ENCODE measurements at regions not wholly inside any gene's neighbourhood (a gene's known extent, or its start where the extent isn't known, plus 50 kb on each side); places are given as distances from the start of the nearest gene placed in this dataset.
"Not testable (repeated sequence)": the region's sequence is repeated elsewhere in the genome, so short reads cannot be mapped to it uniquely, and the experiment has no call there.

DNA sequence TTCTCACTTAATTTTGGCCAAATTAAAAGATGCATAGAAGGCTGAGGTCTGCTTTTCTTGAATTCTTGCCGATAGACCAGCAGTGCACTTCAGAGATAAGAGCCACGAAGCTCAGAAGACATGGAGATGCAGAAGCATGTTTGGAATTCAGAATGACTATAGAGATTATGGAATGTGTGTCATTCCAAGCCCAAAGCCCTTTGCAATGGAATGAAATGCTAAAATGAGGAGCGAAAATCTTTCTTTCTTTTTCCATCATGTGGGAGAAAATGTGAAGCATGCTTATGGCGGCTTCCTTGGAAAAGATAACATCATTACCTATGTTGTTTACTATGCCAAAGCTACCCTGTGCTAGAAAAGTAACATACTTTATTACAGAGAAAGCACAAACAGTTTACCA lies 257.0 kb upstream of the RNF32 start:
- no peak for DNase-seq (ENCODE audit: low spot score)
- TF ChIP-seq, protein P1, sequence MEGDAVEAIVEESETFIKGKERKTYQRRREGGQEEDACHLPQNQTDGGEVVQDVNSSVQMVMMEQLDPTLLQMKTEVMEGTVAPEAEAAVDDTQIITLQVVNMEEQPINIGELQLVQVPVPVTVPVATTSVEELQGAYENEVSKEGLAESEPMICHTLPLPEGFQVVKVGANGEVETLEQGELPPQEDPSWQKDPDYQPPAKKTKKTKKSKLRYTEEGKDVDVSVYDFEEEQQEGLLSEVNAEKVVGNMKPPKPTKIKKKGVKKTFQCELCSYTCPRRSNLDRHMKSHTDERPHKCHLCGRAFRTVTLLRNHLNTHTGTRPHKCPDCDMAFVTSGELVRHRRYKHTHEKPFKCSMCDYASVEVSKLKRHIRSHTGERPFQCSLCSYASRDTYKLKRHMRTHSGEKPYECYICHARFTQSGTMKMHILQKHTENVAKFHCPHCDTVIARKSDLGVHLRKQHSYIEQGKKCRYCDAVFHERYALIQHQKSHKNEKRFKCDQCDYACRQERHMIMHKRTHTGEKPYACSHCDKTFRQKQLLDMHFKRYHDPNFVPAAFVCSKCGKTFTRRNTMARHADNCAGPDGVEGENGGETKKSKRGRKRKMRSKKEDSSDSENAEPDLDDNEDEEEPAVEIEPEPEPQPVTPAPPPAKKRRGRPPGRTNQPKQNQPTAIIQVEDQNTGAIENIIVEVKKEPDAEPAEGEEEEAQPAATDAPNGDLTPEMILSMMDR (IDR thresholded peaks at IDR 0.05; ENCODE audit: extremely low read depth, missing control alignments) = no peak

DNA sequence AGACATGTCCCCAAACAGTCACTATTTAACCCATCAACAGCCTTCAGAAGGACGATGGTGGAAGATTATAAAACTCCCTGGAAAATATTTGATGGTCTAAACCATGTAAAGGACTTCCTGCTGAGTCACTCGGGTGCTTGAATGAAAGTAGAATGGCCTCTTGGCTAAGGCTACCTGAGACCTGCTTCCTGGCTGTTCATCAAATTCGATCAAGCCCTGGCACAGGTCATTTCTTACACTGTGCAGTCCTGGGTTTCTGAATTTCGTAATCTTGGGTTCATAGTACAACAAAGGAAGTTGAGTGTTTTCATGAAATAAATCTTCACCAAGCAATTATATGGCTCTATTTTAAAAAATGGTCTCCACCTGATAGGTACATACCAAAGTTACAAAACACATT lies 260.3 kb upstream of the RNF32 start:
- no peak for DNase-seq (ENCODE audit: low spot score)
- TF ChIP-seq, protein P1 (IDR thresholded peaks at IDR 0.05; ENCODE audit: extremely low read depth, missing control alignments) = no peak

DNA sequence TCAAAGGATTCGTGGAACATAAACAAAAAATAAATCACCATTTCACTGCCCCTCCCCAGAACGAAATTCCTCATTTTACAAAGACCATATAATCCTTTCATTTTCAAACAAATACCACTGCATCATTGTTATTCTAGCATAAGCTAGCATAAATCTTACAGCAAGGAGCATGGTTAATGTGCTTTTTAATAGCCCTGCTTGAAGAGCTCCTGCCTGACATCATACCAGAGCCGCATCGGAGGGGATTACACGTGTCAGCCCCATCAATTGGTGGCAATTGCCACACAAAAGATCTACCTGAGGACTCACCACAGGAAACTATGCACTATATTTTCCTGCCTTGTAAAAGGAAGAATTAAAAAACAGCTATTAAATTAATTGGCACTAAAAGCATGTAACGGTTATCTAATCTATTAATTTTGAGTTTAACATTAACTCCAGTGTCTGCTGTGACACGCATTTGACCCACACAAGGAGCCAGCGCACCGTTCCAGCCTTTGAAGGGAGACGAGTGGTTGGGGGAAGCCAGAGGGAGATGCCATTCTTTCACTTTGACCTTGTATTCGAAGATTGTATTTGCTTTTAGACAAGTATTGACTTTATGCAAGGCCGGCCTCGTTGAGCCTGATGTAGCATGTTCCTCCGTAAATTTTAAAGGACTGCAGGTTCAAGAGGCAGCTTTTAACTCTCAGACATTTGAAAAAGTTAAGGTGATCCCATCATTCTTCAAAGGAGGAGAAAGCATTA lies 261.1 kb upstream of the RNF32 start:
- TF ChIP-seq, protein P1 (IDR thresholded peaks at IDR 0.05; ENCODE audit: extremely low read depth, missing control alignments) = no peak
- DNase-seq (ENCODE audit: low spot score) = no peak

DNA sequence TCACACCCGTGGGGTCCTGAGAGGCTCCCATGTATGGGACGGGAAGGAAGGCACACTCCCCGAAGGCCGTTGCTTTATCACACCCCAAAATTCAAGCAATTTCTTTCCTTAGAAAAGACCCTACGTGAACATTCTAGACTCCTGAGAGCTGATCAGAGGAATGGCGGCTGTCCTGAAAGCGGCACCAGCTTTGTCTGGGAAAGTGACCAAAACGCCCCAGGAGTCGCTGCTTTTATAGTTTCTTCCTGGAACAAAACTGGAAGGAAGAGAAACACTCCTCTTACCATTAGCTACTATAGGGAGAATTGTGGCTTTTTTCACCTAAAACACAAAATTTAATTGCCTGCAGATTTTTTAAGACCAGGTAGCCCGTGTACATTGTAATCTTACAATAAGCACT lies 261.8 kb upstream of the RNF32 start:
- TF ChIP-seq, protein P1 (IDR thresholded peaks at IDR 0.05; ENCODE audit: extremely low read depth, missing control alignments) = no peak
- DNase-seq (ENCODE audit: low spot score) = no peak

DNA sequence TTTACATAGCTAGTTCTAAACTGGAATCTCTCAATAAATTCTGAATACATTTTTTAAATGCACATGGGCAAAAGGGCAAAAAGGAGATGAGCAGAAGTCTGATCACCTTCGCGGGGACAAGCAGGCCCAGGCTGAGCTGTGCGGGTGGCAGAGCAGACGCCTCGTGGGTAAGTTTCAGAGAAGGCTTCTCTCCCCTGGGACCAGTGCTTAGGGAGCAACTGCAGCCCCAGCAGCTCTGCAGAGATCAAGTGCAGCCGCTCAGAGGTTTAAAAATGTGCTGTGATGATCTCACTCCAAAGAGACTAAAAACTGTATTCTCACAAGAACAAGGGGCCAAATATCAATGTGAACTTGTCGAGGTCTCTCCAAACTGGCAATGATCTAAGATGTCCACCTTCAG lies 264.3 kb upstream of the RNF32 start:
- no peak for DNase-seq (ENCODE audit: low spot score)
- TF ChIP-seq, protein P1 (IDR thresholded peaks at IDR 0.05; ENCODE audit: extremely low read depth, missing control alignments) = no peak

DNA sequence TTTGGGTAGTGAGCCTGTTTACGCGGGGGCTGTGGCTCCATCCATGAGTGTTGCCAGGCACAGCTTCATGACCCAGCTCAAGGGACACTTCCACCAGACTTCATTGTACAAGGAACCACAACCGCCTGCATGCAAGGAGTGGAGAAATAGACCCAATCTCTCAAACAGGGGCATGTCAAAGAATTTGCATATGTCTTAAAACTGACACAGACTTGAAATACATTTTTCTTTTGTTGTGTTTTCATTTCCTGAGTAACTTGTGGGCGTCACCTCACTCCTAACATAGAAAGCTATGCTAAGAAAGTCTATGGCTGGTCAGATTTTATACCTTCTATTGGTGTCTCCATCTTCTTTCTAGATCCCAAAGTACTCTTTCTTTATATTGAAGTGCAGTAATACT lies 266.2 kb upstream of the RNF32 start:
- TF ChIP-seq, protein P1 (IDR thresholded peaks at IDR 0.05; ENCODE audit: extremely low read depth, missing control alignments) = no peak
- DNase-seq (ENCODE audit: low spot score) = no peak

DNA sequence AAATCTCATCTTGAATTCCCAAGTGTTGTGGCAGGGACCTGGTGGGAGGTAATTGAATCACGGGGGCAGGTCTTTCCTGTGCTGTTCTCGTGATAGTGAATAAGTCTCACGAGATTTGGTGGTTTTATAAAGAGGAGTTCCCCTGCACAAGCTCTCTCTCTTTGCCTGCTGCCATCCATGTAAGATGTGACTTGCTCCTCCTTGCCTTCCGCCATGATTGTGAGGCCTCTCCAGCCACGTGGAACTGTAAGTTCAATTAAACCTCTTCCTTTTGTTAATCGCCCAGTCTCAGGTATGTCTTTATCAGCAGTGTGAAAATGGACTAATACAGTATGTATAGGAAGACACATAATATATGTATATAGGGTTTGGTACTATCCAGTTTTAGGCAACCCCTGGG lies 270.6 kb upstream of the RNF32 start:
- not testable (repeated sequence) for DNase-seq (ENCODE audit: low spot score)
